ENCODE measurements at regions not wholly inside any gene's neighbourhood (a gene's known extent, or its start where the extent isn't known, plus 50 kb on each side); places are given as distances from the start of the nearest gene placed in this dataset.
A peak's percentile ranks its signal among the peaks of the same experiment; 100 is the strongest.
"Not testable (repeated sequence)": the region's sequence is repeated elsewhere in the genome, so short reads cannot be mapped to it uniquely, and the experiment has no call there.

DNA sequence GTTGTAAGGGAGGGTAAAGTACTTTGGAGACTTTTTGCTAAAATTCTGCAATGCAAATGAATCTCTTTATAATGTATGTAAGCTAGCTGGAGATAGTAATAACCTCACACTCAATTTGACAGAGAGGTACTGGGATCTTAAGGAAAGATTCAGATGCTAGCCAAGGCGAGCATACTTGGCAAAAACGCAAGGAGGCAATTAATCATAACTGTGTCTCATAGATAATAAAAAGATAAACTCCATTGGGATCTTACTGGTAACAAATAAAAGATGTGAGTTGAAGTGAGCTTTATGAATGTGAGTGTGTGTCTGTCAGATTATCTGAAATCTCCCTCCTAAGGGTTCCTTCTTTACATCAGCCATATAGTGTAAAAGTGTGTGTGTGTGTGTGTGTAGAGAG, 533.0 kb downstream of the TMX3 start:
- H3K4me3 ChIP-seq (ENCODE audit: low read length), result no peak overlapping the region
- DNase-seq (ENCODE audit: low read depth, low spot score), result no peak

DNA sequence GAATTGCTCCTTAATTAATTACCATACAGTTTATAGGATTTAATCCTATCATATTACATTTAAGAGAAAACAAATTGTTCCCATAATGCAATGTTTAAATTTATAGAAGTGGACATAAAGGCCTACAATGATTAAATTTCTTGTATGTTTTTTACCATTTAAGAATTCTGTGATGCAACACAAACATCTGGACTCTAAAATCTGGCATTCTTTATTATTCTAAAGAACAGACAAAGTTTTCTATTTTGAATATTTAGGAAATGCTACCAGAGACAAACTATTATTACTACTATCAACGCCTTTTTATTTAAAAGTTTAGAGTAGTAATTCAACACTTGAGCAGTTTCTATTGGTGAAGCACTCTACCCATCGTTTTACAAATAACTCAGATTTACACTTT, 535.1 kb downstream of the TMX3 start:
- no peak overlapping the region for H3K4me3 ChIP-seq (ENCODE audit: low read length)
- DNase-seq (ENCODE audit: low read depth, low spot score), result no peak

DNA sequence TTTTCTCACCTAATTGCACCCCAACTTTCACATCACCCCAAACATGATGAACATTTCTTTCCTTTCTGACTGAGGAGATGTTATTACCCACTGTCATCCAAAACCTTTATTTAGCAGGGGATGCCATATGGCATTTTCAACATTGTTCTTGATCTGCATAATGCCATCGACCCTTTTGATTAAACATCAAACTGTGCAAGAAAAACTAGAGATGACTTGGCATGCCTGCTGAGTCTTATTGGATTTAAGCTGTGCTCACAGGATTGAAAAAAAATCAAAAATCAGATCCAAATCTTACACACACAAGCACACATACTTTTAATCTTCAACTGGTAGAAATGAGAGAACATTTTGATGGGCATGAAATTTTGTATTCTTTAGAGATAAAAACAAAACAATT, 536.0 kb downstream of the TMX3 start:
- no peak for DNase-seq (ENCODE audit: low read depth, low spot score)
- H3K4me3 ChIP-seq (ENCODE audit: low read length), result no peak overlapping the region

DNA sequence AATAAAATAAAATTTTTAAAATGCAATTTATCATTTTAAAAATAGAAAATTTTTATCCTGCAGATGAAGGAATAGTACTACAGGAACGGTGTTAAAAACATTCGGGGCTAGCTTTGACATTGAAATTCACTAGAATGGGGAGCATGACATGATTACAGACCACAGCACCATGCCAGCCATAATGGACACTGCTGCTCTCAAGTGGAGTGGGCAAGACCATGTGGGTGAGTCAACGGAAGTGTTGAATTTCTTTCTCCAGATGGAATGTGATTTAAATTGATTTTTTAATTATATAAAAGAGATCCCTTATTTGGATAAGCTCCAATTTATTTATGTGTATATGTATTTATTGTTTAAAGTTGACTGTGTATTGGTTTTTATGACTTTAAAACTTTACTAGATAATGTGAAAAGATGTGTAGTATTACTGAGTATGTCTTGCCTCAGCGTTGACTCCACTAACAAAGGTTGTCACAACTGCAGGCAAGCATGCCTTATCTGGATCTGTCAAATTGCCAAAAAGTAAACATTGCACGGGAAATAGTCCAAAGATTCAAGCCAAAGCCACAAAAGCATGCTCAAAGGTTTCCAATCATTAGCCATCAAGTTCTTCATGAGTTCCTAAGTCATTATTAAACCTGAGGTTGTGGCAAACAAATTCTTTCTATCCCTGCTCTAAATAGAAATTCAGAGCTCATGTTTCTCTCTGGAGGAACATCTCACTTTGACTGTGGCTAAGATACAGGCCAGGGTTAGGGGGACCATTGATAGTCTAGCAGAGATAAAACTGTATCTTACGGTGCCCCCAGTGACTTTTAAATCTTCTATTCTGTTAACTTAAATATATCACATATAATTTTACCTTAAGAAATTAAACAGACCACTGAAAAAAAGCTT, 536.9 kb downstream of the TMX3 start:
- no peak overlapping the region for H3K4me3 ChIP-seq (ENCODE audit: low read length)
- DNase-seq (ENCODE audit: low read depth, low spot score), result no peak

DNA sequence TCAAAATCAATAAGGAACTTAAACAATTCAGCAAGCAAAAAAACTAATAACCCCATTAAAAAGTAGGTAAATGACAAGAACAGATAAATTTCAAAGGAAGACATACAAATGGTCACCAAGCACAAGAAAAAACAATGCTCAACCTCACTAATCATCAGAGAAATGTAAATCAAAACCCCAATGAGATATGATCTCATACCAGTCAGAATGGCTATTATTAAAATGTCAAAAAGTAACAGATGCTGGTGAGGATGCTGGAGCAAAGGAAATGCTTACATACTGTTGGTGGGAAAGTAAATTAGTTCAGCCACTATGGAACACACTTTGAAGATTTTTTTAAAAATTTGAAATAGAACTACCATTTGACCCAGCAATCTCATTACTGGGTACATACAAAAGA, 538.0 kb downstream of the TMX3 start:
- H3K4me3 ChIP-seq (ENCODE audit: low read length), result no peak overlapping the region
- DNase-seq (ENCODE audit: low read depth, low spot score), result no peak

DNA sequence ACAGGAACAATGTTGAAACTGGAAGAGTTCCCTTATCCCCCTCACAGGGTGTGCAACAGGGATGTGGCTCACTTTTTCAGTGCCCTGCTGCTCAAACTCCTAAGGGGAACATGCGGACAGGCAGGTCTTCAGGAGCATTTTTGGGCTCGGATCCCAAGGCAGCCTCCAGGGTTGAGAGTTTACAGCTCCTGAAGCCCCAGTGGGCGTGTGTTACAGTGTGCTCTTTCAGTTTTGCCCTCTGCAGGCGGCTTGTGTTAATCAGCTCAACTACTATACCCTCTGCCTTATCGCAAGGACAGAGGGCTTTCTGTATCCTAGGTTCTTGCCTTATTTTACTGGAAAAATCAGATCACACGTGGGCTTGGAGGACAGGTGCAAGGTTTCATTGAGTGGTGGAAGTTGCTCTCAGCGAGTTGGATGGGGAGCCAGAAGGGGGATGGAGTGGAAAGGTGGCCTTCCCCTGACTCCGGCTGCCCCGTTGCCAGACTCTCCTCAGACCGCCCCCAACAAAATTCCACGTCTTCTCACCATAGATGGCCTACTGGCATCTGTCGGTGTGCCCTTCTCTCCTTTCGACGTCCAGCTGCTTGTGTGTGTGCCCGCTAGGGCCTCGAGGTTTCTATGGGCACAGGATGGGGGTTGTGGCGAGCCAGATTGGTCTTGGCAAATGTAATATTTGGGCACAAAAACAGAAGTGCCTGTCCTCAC, 541.9 kb downstream of the TMX3 start:
- H3K4me3 ChIP-seq (ENCODE audit: low read length), result no peak overlapping the region
- no peak for DNase-seq (ENCODE audit: low read depth, low spot score)

DNA sequence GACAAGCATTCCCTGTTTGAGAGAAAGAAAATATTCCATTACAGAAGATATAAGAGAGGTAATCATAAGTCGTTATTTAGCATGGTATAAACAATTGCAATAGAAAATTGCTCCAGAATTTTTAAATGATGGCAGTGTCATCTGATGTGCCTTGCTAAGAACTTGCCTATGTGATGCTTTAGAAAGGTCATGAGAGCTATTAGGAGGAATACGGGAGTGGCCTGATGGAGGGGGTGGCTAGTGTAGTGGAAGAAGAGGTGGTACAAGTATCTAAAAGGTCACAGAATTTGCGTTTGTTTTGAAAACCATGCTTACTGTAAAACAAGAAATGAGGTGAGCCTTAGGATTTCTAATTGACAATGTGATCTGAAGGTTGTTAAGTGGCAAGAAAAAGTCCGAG, 550.0 kb downstream of the TMX3 start:
- DNase-seq (ENCODE audit: low read depth, low spot score), result no peak
- H3K4me3 ChIP-seq (ENCODE audit: low read length), result no peak overlapping the region

DNA sequence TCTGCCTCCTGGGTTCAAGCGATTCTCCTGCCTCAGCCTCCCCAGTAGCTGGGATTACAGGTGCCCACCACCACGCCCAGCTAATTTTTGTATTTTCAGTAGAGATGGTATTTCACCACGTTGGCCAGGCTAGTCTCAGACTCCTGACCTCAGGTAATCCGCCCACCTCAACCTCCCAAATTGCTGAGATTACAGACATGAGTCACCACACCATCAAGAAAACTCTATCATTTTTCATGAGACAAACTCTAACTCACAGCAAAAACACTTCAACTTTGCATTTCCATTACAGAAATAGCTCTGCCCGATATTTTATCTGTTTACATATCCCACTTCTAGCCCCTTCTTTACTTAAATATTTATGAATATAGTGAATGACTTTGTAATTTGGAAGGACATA, 561.1 kb downstream of the TMX3 start:
- not testable (repeated sequence) for DNase-seq (ENCODE audit: low read depth, low spot score); H3K4me3 ChIP-seq (ENCODE audit: low read length)

DNA sequence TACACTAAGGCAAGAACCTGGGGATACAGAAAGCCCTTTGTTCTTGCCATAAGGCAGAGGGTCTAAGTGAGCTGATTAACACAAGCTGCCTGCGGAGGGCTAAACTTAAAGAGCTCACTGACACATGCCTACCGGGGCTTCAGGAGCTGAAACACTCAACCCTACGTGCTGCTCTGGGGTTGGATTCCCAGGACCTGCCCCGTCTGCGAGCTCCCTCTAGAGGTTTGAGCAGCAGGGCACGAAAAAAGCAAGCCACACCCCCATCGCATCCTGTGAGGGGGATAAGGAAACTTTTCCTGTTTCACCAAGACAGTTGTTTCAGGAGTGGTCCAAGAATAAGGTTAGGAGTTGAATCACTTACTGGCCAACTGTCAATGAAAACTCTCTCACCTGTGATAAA, 562.1 kb downstream of the TMX3 start:
- no peak overlapping the region for H3K4me3 ChIP-seq (ENCODE audit: low read length)
- no peak for DNase-seq (ENCODE audit: low read depth, low spot score)

DNA sequence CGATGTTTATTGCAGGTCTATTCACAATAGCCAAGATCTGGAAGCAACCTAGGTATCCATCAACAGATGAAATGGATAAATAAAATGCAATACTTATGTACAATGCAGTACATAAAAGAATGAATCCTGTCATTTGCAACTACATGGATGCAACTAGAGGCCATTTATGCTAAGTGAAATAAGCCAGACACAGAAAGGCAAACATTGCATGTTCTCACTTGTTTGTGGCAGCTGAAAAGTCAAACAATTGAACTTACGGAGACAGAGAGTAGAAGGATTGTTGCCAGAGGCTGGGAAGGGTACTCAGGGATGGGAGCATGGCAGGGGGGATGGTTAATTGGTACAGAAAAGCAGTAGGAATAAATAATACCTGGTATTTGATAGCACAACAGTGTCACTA, 563.9 kb downstream of the TMX3 start:
- H3K4me3 ChIP-seq (ENCODE audit: low read length), result no peak overlapping the region
- DNase-seq (ENCODE audit: low read depth, low spot score), result no peak

DNA sequence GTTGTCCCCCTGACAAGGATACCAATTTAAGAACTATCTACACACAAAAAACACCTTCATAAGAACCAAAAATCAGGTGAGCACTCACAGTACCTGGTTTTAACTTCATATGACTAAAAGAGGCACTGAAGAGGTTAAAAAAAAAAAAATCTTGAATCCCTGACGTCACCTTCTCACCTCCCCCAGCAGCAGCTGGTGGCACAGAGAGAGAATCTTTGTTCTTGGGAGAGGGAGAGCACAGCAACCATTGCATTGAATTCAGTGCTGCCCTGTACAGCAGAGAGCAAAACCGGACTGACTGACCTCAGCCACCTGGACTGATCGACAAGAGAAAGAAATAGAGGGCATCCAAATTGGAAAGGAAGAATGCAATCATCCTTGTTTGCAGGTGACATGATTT, 566.0 kb downstream of the TMX3 start:
- no peak for DNase-seq (ENCODE audit: low read depth, low spot score)
- no peak overlapping the region for H3K4me3 ChIP-seq (ENCODE audit: low read length)

DNA sequence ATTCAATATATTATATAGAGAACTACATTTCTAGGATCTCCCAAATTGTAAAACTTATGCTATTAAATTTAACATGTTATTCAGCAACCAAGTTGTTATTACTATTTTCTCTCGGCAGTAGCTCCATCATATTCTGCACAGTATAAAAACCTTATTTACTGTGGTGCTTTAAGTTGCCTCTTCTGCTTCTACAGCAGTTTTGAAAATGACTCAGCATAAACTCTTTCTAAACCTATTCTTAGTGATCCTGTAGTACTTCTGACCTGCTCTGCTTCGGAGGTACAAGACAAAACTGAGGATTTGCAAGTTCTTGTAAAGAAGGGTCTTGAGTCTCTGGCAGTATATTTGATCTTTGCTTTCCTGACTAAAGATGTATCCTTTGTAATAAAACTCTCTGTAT, 567.2 kb downstream of the TMX3 start:
- DNase-seq (ENCODE audit: low read depth, low spot score), result no peak
- H3K4me3 ChIP-seq (ENCODE audit: low read length), result no peak overlapping the region

DNA sequence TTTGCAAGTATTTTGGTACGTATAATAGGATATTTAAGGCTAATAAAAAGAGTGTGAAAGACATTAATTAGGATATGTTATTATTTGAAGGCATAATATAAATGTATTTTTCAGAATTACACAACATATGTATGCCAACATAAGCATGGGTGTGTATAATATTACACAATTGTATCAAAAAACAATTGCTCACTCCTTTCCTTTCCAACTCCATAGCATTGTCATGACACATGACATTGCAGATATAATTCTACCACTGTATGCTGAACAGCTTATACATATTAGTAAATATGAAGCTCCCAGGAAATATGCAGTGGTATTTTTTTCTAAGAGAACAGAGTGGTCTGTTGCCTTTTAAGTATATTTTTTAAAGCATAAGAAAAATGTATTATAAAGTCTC, 593.1 kb downstream of the TMX3 start:
- no peak overlapping the region for H3K4me3 ChIP-seq (ENCODE audit: low read length)
- no peak for DNase-seq (ENCODE audit: low read depth, low spot score)

DNA sequence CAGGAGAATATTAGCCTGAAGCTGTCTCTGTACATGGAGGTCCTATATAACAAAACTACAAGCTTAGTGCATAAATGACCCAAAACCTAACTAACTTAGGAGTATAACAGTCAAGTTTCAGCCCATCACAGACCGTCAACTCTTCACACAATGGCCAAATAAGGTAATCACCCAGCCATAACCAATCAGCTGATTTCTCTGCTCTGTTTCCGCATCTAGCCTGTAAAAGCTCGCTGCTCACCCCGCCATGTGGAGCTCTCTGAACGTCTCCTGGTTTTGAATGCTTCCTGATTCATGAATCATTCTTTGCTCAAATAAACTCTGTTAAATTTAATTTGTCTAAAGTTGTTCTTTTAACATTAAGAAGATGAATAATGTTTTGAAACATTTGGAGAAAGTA, 593.6 kb downstream of the TMX3 start:
- peak; percentile 15 for DNase-seq (ENCODE audit: low read depth, low spot score)
- H3K4me3 ChIP-seq (ENCODE audit: low read length), result no peak overlapping the region

DNA sequence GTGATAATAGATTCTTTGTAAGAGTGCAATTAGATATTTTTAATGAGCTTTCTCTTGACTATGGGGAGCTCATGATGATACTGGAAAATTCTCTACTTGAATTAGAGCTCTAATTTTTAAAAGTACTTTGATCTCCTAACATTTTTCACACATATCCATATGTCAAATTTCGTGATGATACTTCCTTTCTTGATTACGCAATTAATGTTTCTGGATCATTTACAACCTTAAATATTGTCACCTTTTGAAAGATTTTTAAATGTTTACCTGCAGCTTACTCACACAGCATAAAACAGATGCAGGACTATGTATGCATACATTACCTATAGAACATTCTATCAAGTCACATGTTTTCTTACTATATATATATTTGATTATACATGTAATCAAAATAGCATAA, 598.5 kb upstream of the DSEL start:
- H3K4me3 ChIP-seq (ENCODE audit: low read length), result no peak overlapping the region
- no peak for DNase-seq (ENCODE audit: low read depth, low spot score)

DNA sequence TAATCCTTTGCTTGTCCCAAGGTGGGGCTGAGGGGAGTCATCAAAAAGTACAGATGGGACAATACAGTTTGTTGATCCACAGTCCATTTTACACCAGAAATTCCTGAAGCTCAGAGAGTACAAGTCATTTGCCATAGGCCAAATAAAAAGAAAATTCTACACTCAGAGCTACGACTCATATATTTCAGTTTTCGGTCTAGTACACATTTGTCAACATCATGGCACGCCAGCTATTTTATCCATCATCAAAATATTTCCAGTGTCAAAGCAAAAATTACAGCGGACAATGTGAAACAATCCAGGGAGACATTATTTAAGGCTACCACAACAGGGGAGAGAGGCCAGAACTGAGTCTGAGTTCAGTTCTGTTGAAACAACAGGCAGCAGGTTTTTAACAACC, 587.5 kb upstream of the DSEL start:
- DNase-seq (ENCODE audit: low read depth, low spot score), result no peak
- H3K4me3 ChIP-seq (ENCODE audit: low read length), result no peak overlapping the region

DNA sequence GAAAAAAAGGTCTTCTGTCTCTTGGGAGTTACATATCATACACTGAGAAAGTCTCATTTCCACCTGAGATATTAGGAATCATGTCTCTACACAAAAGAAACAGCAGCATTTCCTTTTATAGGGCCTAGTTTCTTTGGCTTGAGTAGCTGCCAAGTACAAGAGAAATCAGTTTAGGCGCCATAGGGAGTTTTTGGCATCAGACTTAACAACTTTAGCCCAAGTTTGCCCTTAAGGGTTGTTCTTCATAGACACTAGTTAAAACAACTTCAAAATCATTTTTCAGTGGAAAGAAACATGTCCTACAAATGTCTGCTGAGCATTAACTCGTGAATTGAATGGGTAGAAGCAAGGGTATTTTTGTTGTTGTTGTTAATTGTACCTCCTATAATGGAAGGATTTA, 587.0 kb upstream of the DSEL start:
- no peak for DNase-seq (ENCODE audit: low read depth, low spot score)

DNA sequence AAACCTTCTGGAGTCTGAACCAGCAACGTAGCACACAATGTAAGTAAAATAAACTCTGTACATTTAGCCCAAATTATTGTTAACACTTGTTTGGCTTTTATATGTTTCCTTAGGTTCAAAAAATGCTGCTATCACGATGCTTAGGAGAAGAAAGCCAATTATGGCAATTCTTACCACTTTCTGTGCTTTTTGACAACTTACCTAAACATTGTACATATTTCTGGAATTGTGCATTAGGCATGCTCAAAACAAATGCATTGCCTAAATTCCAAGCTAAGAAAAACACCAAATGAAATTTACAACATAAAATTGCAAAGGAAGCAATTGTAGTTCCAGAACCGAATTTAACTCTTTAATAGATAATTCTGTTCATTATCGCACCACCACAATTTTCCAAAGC, 585.6 kb upstream of the DSEL start:
- DNase-seq (ENCODE audit: low read depth, low spot score), result no peak
- H3K4me3 ChIP-seq (ENCODE audit: low read length), result no peak overlapping the region

More for the DNA sequence above, 587.0 kb upstream of the DSEL start:
- no peak overlapping the region for H3K4me3 ChIP-seq (ENCODE audit: low read length)

DNA sequence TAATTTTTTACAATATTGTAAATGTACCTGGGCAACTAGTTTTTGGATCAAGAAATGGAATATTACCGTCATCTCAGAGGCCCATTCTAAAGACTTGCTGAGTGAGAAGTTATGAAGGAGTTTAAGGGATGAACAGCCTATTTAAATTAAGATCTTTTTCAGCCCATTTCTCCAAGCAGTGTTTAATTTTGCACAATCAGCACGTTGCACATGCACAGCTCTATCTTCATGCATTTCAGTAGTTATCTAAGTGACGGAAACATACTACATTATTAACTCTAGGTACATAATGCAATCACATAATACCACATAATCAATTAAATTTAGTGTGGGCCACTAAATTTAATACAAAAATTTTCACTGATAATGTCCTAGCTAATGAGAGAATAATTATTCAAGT, 582.1 kb upstream of the DSEL start:
- no peak for DNase-seq (ENCODE audit: low read depth, low spot score)
- no peak overlapping the region for H3K4me3 ChIP-seq (ENCODE audit: low read length)

DNA sequence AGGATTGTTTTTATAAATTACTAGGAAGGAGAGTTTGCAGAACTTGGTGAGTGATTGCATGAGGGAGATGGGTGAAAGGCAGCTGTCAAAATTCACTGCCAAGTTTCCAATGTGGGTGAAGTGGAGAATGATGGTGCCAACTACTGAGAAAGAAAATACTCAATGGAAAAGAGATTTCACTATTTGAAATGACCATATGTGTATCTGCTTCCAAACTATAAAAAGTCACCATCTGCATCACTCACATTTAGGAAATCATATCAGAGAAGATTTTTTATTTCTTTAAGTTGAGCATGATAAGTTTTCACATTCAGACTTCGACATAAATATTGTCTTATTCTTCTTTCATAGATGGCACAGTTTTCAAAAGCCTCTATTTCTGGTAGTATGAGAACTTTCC, 570.0 kb upstream of the DSEL start:
- DNase-seq (ENCODE audit: low read depth, low spot score), result no peak
- H3K4me3 ChIP-seq (ENCODE audit: low read length), result no peak overlapping the region

DNA sequence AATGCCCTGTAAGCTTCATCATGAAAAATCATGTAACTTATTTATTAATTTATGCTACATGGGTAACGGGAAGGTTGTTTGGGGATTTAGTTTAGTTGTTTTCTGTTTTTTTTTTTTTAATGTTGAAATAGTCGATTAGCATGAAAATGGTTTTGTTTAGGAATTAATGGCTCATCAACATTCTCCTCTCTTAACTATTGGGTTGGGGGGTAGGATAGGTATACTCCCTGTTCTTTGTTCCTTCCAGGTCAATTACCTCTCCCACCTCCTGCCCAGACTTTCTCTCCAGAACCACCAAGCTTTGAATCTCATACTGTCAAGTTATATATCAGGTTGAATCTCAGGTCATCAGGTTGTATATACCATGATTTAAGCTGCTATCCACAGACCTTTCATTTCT, 568.7 kb upstream of the DSEL start:
- no peak overlapping the region for H3K4me3 ChIP-seq (ENCODE audit: low read length)
- DNase-seq (ENCODE audit: low read depth, low spot score), result no peak
